HEK293T (cell line): ENCODE measurements at regions not wholly inside any gene's neighbourhood (a gene's known extent, or its start where the extent isn't known, plus 50 kb on each side); places are given as distances from the start of the nearest gene placed in this dataset.
A peak's percentile ranks its signal among the peaks of the same experiment; 100 is the strongest.

ENCODE experiments used
- CTCF ChIA-PET: fragments of 350-600 bp; formaldehyde crosslinking; extraction: SDS; loops from one replicate; lab custom pipeline; 2021; ENCODE audit warnings: antibody characterized with exemption, inconsistent platforms; lab: Yijun Ruan, JAX
- POLR2A ChIA-PET: fragments of 350-600 bp; formaldehyde crosslinking; extraction: SDS; loops from one replicate; lab custom pipeline; 2020; ENCODE audit warnings: antibody characterized with exemption, inconsistent platforms; lab: Yijun Ruan, JAX
- DNase-seq: peaks from one replicate; pipeline ENCODE4 v3.0.0; 2012; ENCODE audit warnings: mixed read lengths; ENCODE audit errors: extremely low spot score
- ARNT ChIP-seq: fragments of 450-650 bp; IDR thresholded peaks from 2 replicates; pipeline ENCODE4 v1.6.1; 2017; ENCODE audit warnings: mild to moderate bottlenecking
- BHLHE40 ChIP-seq: fragments of 450-650 bp; IDR thresholded peaks from 2 replicates; pipeline ENCODE4 v1.6.1; 2016; ENCODE audit warnings: mild to moderate bottlenecking, moderate library complexity, borderline replicate concordance
- CTBP1 ChIP-seq: fragments of 450-650 bp; IDR thresholded peaks from 2 replicates; pipeline ENCODE4 v1.6.1; 2016; ENCODE audit warnings: borderline replicate concordance
- ELF4 ChIP-seq: fragments of 450-650 bp; IDR thresholded peaks from 2 replicates; pipeline ENCODE4 v1.6.1; 2017; ENCODE audit warnings: antibody characterized with exemption
- FOXK2 ChIP-seq: fragments of 450-650 bp; IDR thresholded peaks from 2 replicates; pipeline ENCODE4 v1.6.1; 2016; ENCODE audit warnings: mild to moderate bottlenecking
- FOXM1 ChIP-seq: fragments of 450-650 bp; IDR thresholded peaks from 2 replicates; pipeline ENCODE4 v1.6.1; 2017; ENCODE audit warnings: mild to moderate bottlenecking, borderline replicate concordance
- HDGF ChIP-seq: fragments of 450-650 bp; IDR thresholded peaks from 2 replicates; pipeline ENCODE4 v1.6.1; 2017; ENCODE audit warnings: antibody characterized with exemption, borderline replicate concordance
- L3MBTL2 ChIP-seq: fragments of 450-650 bp; conservative IDR thresholded peaks from 2 replicates; pipeline ENCODE4 v1.6.1; 2016; ENCODE audit warnings: mild to moderate bottlenecking
- LEF1 ChIP-seq: fragments of 450-650 bp; IDR thresholded peaks from 2 replicates; pipeline ENCODE4 v1.6.1; 2017; ENCODE audit warnings: mild to moderate bottlenecking, borderline replicate concordance
- NFRKB ChIP-seq: fragments of 450-650 bp; IDR thresholded peaks from 2 replicates; pipeline ENCODE4 v1.6.1; 2016; ENCODE audit warnings: mild to moderate bottlenecking, moderate library complexity
- SP1 ChIP-seq: fragments of 450-650 bp; IDR thresholded peaks from 2 replicates; pipeline ENCODE4 v1.6.1; 2017
- SUZ12 ChIP-seq: fragments of 450-650 bp; IDR thresholded peaks from 2 replicates; pipeline ENCODE4 v1.6.1; 2016; ENCODE audit warnings: mild to moderate bottlenecking
- TARDBP ChIP-seq: fragments of 450-650 bp; IDR thresholded peaks from 2 replicates; pipeline ENCODE4 v1.6.1; 2016
- ZNF384 ChIP-seq: fragments of 450-650 bp; IDR thresholded peaks from 2 replicates; pipeline ENCODE4 v1.6.1; 2016
- TF ChIP-seq, protein P1 (sequence below): fragments of 450-650 bp; IDR thresholded peaks from 2 replicates; pipeline ENCODE4 v1.6.1; 2016

DNA sequence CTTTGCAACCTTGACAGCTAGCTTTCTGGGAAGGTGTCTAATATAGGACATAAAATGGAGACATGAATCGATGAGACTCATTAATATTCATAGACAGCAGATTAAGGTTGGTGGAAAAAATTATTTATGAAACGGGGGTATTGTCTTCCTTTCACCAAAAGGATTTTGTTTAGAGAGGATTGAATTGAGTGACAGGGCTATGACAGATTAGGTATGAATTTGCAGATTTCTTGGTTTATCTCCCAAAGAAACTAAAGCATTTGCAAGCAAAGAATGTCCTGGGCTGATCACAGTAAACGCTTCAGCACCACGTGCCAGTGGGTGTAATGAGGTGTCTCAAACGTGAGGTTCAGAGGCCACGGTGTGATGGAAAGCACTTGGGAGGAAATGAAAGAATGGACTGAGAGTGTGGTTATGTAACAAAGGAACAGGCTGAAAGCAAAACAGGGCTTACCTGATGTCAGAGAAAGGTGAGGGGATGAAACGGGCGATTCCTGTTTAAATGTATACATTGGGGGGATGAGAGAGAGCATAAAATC is 329.2 kb upstream of the NPVF start:
- TF ChIP-seq SUZ12 = no peak
- POLR2A ChIA-PET = no interaction called here
- CTCF ChIA-PET = no interaction called here
- no peak for DNase-seq

DNA sequence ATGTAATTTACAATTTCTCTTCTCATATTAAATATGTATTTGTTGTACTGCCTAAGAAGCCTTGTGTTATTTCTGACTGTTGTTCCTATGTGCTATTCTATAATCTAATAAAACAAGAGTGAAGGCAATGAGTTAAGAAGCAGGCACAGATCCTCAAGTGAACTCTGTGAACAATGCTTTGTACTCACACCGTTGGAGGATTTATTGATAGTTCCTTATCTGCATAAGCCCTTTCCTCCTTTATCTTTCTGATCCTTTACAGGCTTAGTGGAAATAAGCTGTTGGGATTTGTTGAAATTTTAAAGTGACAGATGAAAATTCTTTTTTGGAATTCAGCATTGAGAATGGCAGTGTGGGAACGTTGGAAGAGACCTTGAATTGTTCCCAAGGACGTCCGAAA is 329.6 kb upstream of the NPVF start:
- ChIA-PET CTCF (no interaction called here), POLR2A (no interaction called here)
- TF ChIP-seq, protein P1, sequence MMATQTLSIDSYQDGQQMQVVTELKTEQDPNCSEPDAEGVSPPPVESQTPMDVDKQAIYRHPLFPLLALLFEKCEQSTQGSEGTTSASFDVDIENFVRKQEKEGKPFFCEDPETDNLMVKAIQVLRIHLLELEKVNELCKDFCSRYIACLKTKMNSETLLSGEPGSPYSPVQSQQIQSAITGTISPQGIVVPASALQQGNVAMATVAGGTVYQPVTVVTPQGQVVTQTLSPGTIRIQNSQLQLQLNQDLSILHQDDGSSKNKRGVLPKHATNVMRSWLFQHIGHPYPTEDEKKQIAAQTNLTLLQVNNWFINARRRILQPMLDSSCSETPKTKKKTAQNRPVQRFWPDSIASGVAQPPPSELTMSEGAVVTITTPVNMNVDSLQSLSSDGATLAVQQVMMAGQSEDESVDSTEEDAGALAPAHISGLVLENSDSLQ = no peak
- no peak for TF ChIP-seq FOXK2
- TF ChIP-seq L3MBTL2 = no peak
- TF ChIP-seq HDGF = no peak
- no peak for TF ChIP-seq SUZ12
- no peak for DNase-seq

DNA sequence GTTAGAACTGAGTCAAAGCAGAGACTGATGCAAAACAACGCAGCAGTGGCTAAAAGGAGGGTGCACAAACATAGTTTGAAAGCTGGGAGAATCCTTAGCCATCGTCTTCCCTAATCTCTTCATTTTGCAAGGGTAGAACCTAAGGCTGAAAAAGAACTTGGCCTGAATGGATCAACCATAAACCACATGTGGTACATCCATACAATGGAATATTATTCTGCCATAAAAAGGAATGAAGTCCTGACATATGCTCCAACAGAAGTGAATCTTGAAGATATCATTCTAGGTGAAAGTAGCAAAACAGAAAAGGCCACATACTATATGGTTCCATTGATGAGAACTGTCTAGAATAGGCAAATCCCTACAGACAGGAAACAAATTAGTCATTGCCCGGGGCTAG is 330.3 kb upstream of the NPVF start:
- no peak for TF ChIP-seq SUZ12
- TF ChIP-seq L3MBTL2 = no peak
- no peak for TF ChIP-seq SP1
- TF ChIP-seq BHLHE40 = no peak
- CTCF ChIA-PET = no interaction called here
- POLR2A ChIA-PET = no interaction called here
- no peak for DNase-seq

DNA sequence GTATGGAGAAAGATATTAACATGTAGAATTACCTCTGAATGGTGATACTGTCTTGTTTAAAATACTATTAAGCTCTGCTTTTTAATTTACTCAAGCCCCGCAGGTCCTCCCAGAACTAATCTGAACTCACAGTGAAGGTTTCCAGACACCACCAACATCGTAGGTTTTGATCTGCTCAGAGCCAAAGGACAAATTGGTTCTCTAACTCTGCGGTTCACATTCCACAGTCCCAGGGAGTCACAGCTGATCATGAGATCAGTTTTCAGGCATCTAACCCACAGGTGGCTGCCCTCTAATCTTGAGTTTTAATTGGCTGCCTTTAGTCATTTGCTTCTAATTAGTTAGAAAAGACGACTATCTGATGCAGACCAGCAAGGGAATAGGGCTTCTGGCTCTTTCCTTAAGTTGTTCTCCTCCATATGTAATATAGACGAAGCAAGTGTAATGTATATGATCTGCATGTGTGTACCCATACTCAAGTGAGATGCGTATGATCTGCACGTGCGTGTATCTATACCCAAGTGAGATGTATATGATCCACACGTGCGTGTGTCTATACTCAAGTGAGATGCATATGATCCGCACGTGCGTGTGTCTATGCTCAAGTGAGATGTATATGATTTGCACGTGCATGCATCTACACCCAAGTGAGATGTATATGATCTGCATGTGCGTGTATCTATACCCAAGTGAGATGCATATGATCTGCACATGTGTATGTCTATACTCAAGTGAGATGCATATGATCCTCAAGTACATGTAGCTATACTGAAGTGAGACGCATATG is 331.5 kb upstream of the NPVF start:
- TF ChIP-seq FOXK2 = no peak
- no peak for TF ChIP-seq LEF1
- TF ChIP-seq ZNF384 = no peak
- no peak for TF ChIP-seq FOXM1
- no peak for TF ChIP-seq NFRKB
- TF ChIP-seq CTBP1 = no peak
- TF ChIP-seq HDGF = no peak
- no peak for TF ChIP-seq SUZ12
- ChIA-PET CTCF (interaction anchor here (1.2 kb wide), 1 partner anchor 300 kb away, joined by 3 read pairs; no protein-coding TSS in a partner anchor), POLR2A (no interaction called here)
- no peak for DNase-seq

DNA sequence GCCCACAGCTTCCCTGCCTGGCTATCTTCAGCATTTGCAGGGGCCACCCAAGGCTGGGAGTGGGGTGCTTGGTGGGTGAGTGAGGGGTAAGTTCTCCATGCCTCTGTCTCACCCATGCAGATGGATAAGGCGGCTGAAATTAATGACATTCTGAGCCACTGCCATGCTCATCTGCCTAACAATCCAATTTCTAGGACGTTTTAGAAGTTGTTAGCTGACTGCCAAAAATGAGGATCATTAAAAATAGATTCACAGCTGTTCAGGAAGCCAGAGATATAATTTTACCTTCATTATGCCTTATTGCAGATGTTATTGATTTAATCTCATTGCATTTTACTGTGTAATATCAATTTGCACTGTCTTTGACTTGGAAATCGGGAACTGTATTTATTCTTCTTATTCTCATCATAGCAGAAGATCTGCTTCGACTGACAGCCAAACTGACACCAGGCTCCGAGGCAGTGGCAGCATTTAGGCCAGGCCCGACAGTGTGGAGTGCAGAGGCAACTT is 334.4 kb upstream of the NPVF start:
- TF ChIP-seq FOXM1 (no peak), LEF1 (no peak), SUZ12 (no peak)
- ChIA-PET CTCF (interaction anchor here (0.7 to 2.7 kb wide), 5 partner anchors 9 to 288 kb away, joined by 3 to 11 read pairs (median 3); no protein-coding TSS in a partner anchor), POLR2A (no interaction called here)
- DNase-seq = no peak

DNA sequence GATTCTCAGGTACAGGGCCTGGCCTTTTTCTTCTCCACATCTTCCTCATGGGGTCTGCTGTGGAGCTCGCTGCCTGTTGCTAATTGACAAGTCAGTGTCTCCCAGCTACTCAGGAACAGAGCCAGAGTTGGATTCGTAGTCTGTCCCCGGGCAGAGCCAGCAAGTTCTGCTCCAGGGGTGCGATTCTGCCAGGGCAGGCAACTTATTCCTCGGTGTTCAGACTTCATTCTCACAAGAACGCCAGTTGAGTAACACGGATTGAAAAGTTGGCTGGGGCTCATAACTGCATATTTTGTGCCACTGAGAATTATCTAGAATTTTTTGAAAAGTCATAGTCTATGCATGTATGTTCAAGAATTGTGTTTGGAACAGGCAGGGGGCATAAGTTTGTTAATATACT is 336.7 kb upstream of the NPVF start:
- TF ChIP-seq ELF4 (no peak), BHLHE40 (no peak), ZNF384 (no peak), TARDBP (no peak), ARNT (no peak), FOXM1 (no peak), FOXK2 (no peak), HDGF (no peak), LEF1 (no peak), CTBP1 (no peak), SUZ12 (no peak), L3MBTL2 (no peak), NFRKB (no peak)
- ChIA-PET POLR2A (no interaction called here), CTCF (interaction anchor here (0.7 to 5.1 kb wide), 10 partner anchors 75 to 308 kb away, joined by 3 to 61 read pairs (median 3); no protein-coding TSS in a partner anchor)
- DNase-seq = no peak

DNA sequence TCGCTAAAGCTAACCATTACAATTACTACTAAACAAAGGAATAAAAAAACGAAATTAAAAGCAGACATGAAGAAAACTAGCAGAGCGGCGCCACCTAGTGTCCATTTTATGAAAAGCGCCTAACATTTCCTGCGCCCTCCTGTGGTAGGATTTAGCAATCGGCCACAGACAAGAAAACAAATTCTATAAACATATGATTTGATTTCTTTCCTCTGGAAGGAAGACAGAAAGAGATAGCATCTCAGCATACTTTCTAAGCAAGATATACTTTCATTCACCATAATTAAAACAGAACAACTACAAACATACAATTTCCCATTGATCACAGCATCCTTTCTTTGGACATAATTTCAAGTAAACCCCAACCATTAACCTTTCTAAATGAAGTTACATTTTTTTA is 337.7 kb upstream of the NPVF start:
- POLR2A ChIA-PET = no interaction called here
- peak; percentile 46 for DNase-seq
- CTCF ChIA-PET = interaction anchor here (0.6 to 5.1 kb wide), 13 partner anchors 13 to 399 kb away, joined by 3 to 61 read pairs (median 4); no protein-coding TSS in a partner anchor
- TF ChIP-seq ZNF384 (peak; percentile 73), FOXK2 (no peak)

DNA sequence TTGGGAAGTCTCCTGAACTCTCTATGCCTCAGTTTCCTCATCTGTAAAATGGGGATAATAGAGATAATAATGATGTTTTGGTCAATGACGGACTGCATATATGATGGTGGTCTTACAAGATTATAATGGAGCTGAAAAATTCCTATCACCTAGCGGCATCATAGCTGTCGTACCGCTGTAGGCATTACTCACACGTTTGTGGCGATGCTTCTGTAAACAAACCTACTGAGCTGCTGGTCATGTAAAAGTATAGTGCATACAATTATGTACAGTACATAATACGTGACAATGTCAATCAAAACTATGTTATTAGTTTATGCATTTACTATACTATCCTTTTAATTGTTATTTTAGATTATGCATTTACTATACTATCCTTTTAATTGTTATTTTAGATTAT is 339.1 kb upstream of the NPVF start:
- ChIA-PET POLR2A (no interaction called here), CTCF (interaction anchor here (0.7 to 5.1 kb wide), 8 partner anchors 12 to 308 kb away, joined by 3 to 61 read pairs (median 4); no protein-coding TSS in a partner anchor)
- TF ChIP-seq TARDBP (no peak), FOXK2 (no peak), L3MBTL2 (no peak), CTBP1 (no peak)
- DNase-seq = no peak
